ENCODE measurements at regions not wholly inside any gene's neighbourhood (a gene's known extent, or its start where the extent isn't known, plus 50 kb on each side); places are given as distances from the start of the nearest gene placed in this dataset.

DNA sequence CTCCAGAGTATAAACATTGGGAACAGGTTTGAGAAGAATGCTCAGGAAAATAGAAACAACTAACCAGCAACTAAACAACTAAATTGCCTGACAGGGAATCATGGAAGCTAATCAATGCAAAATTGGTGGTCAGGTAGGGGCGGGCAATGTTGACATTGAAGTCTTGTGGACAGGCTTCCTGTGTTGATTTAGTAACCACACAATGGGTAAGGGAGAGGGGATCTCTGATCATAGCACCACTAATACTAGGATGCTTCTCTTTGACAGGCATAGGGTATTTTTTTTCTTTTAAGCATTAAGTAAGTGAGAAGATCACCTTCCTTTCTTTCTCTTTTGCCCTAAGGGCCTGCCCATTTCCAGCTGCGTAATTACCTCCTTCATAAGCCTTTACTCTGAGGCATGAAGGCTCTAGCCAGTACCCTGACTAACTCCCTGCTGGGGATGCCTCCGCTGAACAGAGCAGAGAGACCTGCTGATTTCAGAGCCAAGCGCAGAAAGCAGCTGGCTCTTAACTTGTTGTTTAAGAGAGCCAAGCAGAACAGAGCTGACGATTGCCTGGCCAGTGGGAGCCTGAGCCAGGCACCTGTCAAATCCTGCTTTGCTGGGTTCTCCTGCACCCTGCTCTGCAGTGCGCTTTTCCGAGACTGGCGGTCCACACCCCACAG lies 118.7 kb downstream of the BMP2 start:
- DNase-seq = no peak

DNA sequence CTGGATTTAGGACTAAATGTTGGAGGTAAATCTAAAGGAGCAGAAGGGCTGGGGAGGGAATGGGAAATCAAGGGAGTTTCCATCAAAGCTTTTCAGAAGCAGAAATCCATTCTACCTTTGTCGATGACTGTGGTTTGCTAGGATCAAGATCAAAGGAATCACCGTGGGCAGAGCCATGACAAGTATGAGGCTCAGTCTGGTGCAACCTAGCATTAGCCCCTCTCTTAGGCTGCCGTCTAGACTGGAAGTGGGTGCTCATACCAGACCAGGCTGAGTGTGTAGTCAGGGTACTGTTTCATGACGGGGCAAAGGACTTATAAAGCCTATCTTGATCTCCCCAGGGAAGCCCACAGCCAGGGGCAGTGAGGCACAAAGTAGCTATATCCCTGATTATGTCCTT lies 120.5 kb downstream of the BMP2 start:
- DNase-seq = no peak

DNA sequence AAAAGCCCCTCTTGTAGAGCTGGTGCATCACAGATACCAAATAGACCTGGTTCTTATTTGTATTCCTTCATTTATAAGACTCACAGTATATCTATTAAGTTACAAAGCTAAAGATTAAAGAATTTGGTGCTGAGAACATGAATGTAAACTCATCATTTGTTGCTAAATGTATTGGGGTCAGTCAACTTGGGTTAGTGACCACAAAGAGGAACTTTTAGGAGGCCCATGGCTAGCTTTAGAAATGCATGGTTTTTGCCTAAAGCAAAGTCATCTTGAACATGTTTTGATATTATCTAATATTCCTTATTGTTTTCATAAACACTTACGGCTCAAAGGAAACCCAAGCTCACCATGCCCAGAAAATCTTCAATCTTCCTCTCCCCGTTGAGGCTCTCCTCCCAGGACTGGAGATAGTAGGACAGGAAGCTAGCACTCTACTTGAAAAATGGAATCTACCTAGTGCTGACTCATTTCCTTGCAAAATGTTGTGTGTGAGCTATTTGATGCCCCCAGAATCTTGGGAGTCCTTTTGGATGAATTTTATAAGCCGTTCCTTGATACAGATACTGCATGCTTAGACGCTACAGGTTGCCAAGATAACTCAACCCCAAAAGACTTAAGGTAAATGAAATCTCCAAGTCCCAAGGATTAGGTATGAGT lies 121.4 kb downstream of the BMP2 start:
- DNase-seq = no peak

DNA sequence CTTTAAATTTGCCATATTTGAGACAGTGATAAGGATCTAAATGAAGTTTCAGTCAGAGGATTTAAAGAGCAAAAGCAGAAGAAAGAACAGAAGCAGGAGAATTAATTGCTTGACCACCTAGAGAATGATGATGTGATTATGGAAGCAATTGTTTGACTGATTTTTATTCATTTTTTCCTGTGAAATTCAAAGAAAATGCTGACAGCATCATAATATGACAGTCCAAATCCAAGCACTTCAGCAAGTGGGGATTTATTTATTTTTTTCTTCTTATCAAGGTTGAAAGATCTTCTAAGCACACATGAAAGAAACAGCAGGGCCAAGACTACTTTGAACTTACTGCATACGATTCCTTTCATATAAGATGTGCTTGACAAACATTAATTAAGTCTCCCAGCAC lies 125.2 kb downstream of the BMP2 start:
- no peak for DNase-seq

DNA sequence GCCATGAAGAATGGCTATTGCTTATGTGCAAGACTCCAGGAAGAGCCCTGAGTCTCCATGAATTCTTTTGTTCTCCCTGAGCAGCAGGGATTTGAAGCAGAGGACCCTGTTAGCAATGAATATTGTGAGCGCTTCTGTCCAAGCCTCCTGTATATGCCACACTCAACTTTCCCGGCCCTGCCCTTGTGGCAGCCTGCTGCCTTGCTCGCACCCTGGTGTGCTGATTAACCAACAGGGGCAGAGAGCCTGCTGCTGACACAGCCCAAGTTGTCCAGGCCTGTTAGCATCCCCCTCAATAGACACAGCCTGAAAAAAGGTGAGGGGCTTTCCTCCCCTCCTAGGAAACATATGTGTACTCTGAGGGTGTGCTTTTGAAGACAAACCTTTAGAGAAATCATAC lies 131.4 kb downstream of the BMP2 start:
- no peak for DNase-seq

DNA sequence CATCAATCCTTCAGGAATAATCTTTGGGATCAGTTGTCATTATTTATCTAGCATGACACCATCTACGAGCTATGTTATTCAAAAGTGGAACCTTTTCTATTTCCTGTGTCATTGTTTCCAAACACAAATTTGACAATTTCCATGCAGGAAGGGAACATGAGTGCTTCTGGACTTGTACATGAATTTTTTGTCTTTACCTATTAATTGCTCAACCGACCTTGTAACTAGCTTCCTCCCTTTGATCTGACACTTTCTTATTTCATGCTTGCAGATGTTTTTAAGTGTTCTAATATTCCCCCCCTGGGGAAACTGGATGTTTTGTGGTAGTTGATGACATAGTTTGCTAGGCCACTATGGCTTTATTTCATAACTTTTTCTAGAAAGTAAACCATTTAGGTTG lies 139.4 kb downstream of the BMP2 start:
- no peak for DNase-seq

DNA sequence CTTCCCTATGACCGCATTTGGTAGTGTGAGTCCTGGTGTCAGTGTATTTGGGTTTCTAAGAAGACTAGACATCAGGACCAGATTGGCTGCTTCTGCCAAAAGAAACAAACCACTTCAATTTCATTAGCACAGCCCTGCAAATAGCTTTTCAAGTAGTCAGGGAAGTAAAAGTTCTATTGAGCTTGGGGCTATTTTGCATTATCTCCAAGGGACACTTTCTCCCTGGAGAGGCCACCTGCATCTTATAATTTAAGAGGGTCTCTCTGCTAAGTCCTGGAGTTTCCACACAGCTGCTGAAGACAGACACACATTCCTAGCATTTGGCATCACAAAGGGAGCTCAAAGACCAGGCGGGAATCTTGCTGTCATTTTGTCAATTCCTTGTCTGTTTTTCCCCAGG lies 141.2 kb downstream of the BMP2 start:
- no peak for DNase-seq

DNA sequence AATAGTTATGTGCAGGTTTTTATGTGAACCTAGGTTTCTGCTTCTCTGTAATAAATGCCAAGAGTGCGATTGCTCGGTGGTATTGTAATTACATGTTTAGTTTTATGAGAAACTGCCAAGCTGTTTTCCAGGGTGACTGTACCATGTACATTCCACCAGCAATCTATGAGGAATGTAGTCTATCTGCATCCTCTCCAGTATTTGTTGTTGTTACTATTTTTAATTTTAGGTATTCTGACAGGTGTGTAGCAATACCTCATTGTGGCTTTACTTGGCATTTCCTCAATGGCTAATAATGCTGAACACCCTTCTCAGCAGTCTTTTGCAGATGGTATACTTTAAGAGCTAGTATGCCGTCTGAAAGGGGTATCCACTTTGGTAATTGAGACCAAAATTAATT lies 142.1 kb downstream of the BMP2 start:
- no peak for DNase-seq

DNA sequence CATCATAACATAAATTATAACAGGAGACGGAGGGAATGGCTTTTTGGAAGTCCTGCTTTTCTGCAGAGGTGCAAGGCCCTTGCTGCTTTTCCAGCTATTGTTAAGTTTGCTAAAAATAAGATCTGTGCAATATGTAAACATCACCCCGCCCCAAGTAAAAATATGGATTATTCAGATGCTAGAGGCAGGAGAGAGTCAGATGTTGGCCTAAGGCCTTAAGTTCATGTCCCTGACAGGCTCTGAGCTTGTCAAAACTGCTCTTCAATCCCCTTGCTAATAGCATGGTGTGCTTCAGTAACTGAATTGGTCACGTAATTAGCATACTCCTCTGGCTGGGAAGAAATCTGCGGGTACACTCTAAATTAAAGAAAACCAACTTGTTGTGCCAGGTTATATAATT lies 147.5 kb downstream of the BMP2 start:
- DNase-seq = no peak

DNA sequence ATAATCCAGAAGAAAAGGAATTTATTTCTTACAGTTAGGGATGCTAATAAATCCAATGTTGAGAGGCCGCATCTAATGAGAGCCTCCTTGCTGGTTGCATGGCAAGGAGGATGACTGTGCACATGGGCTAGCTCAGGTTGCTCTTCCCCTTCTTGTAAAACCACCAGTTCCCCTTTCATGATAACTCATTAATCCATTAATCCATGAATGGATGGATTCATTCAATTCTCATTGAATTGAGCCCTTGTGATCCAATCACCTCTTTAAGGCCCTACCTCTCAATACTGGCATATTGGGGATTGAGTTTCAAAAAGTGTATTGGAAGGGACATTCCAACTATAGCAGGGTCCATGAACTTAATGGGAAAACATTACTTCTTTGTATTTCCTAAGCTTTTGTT lies 149.5 kb downstream of the BMP2 start:
- DNase-seq = no peak

DNA sequence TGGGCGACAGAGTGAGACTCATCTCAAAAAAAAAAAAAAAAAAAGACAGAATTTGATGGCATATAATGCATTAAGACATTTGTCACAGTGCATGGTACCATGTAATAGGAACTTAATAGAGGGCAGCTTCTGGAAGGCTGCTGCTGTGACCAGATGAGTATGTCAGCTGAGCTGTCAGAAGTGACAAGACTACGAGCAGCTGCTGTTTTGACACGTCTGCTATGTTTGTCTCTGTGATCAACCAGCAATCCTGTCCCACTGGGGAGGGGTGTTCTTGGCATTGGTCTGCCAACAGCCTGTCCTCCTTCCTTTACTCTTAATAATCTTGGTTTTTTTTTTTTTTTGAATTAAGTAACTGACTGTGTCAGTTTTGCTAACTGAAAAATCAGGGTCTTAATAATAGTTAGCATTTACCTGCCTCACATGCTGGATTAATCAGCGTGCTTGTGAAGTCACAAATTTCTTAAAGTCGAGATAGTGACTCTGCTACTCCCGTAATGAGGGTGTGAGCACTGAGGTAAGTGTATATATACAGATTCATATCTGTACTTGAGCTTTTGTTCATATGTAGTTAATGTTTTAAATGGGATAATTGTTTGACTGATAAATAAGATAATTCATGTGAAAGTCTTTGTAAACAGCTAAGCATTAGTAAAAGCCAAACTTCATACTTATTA lies 152.4 kb downstream of the BMP2 start:
- no peak for DNase-seq

DNA sequence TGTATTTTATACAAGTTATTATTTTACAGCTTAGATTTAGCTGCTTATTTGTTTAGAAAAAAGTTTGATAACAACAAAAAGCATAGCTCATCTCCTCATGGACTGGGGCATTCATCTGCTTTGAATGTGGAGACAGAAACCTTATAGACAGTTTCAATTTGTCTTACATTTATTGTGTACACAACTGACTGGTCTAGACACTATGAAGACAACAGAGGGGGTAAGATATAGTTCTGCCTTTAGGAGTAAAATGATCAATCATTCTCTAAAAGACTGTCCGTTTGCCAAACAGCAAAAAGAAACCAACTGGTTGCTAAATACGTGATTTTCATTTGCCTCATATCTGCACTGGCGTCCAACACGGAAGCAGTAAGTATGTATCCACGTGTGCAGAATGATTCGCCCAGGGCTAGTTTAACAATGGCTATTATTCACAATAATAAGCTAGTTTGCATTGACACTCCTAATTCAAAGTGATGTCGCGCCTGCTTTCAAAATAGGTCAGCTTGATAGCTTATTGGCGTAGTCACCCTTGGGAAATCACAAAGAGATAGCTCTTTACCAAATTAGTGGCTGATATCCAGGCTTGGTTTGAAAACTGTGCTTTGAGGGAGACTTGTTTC lies 153.6 kb downstream of the BMP2 start:
- DNase-seq = no peak

DNA sequence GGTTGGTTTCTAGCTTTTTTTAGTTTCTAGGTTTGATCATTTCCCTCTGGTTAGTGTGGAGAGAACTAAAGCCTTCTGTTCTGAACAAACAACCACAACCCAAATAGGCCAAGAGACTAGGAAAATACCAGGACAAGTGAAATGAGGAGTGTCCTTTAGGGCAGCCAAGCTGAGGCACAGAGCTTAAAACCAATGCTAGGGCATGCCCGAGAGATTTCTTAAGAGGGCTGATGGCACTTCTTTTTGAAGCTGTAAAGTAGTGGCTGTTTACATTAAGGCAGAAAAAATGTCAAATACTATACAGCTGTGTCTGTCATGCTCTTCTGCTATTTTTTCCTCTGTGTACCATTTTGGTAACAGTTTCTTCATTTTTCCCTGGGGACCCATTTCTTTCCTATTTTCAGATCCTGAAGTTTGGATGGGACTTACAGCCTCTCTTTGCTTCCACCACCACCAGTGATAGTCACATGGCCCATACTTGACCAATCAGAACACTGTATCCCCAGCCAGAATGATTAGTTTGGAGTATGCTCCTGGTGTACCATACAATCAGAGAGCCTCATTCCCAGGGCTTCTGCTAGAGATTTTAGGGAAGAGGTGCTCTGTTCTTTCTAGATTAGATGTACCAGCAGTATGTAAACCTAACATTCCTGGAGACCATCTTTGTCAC lies 154.4 kb downstream of the BMP2 start:
- DNase-seq = no peak

DNA sequence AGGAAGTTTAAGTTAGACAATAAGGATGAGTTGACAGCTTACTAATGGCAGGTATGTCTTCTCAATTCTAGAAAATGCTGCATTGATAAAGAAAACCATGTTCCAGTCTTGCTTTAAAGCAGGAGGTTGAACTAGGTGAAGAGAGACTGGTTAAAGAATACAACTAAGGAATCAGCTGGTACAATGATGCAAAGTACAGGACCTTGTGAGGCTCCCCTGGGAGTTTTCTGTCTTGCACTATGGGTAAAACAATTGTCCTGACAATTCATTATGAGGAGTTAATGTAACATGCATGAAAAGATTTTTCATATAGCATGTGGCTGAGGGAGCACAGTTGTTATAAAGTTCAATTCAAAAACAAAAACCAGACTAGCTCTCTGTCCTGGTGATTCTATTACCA lies 157.2 kb downstream of the BMP2 start:
- no peak for DNase-seq

DNA sequence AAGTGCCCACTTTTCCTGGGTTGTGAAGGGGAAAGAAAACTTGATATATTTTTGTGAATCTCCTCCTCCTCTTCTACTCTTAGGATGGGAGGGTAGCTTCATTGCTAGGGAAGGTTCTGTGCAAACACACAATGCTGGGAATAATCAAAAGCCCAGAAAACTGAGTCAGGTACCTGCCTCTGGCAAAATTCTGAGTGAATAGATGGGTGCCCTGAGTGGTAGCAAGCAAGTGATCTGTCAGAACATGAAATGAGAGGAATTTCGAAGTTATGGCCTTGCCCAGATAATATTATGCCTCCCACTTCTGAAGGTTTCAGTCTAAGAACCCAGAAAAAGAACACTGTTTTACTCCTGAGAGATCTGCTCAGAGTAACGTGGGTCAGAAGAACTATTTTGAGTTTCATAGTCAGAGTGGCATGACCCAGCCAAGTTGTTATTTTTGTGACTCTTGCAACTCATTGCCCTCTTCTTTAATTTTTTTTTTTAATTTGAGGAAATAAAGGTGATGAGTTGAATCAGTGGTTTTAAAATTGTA lies 158.3 kb downstream of the BMP2 start:
- no peak for DNase-seq

DNA sequence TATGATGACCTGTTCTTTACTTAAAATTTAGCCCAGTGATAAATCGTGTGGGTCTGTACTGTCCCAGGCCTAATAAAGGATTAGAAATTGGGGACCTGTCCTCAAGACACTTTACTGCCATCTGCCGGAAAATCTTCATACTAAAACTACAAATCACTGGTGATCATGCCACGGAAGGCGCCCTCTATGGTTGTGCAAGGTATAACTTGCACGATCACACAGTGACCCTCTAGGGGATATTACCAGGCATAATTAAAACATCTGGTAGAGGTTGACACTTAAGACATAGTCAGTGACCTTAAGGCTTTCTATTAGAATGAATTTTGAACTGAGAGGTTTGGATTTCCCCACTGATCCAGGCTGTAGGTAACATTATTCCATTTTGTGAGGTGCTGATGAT lies 172.6 kb downstream of the BMP2 start:
- no peak for DNase-seq

DNA sequence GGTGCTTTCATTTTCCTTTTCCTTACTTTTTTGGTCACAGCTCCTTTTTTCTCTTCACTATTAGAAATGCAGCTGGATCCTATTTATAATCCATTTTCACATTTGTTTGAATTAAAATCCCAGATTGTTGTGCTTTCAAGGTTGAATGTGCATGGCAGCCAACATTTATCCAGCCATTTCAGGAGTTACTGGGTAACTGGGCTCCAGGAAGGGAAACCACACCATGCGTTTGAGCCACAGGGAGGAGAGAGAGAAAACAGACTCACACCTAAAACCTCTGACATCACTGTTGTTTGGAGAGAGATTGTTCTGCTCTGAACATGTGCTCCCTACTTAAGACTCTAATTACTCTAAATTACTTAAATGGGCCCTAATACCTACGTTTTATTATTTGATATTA lies 173.4 kb downstream of the BMP2 start:
- DNase-seq = no peak

DNA sequence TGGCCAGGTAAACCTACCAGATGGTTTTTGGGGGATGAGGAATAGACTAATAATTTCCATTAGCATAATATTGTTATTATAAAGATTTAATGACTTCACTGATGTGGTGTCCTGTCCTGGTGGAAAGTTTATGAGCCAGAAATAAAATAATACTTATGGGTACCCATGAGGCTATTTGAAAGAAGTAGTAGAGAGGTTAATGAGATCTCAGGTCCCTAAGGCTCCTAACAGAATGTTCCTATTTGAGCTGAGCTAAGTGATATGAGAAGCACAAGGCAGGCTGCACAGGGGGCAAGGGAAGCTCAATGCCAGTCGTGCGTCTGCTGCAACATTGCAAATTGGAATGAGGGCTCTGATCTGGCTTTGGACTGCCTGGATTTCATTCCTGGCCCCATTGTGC lies 174.1 kb downstream of the BMP2 start:
- no peak for DNase-seq

DNA sequence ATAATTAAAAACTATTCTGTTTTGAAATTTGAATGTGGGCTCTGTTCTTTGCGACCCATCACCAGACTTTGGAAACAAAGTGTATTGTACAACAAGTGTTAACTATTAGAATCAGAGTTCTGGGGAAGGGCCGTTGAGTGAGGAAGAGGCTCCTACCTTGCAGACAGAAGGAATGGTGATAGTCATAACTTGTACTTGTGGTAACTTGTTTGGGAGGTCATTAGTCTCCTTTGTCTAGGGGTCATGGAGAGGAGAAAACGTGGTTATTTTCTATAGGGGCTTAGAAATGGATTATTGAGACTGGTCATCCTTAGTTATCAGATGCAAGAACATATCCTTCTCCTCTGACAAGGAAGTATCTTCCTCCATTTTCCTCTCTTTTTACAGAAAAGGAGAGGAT lies 174.8 kb downstream of the BMP2 start:
- no peak for DNase-seq

DNA sequence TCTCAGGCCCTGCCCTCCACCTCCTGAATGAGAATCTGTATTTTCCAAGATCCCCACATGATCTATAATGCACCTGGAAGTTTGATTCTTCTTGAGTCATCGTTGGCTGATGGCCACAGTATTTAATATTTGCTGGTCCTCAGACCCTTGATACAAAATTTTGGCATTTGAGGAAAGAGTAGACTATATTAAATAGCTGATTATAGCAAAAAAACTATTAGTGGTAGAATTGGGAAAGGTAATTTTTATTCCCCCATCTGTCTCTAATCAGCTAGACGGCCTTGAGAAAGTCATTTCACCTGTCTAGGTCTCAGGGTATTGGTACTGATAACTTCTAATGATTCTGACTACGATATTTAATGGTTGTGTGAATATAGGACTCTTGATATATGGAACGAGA lies 176.8 kb downstream of the BMP2 start:
- DNase-seq = no peak

DNA sequence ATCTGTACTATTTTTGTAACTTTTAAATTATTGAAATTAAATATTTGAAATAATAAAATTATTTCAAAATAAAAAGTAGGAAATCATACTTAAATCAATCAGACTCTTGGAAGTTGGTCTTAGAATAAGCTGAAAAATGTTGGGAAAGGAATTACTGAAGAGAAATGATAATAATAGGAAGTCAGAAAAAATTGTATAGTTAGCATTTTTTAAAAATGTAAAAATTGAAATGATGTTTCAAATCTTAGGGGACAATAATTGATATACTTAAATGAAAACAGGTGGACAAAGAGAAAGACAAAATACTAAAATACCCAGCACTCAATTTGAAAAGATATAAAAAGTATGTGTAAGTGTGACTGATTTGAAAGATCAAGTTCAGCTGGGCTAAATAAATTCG lies 186.1 kb downstream of the BMP2 start:
- no peak for DNase-seq

DNA sequence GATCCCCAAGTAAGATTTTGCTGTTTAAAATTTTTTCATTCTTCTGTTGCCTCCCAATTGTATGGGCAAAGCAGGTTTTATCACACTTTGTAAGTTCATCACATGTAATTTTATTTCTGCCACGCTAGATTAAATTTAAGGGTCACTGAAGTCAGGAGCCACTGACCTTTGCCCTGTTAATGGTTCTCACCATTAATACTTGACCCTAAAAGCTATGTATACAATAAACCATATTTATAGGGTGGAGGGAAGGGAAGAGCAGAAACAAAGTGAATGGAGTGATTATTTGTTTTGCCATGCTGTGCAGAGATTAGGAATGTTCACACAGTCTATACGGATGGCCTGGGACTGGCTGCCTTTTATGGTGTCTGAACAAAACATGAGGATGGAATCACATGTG lies 186.7 kb downstream of the BMP2 start:
- DNase-seq = no peak

DNA sequence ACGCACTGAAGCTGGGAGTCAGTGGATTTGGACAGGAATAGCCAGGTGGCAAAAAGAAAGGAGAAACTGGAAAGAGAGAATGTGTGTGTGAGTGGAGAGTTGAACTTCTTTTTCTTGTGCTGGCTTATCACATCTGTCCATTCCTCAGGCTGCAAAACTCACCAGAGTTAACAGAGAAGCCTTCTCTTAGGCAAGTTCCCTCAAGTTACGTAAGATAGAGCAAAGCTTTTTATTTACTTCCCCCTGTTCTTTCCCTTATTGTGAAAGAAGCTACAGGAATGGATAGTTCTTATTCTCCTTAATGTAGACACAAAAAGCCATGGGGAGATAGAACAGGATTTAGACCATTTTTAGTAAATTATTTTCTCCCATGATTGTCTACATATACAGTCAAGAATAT lies 188.6 kb downstream of the BMP2 start:
- no peak for DNase-seq
